ENCODE measurements at regions not wholly inside any gene's neighbourhood (a gene's known extent, or its start where the extent isn't known, plus 50 kb on each side); places are given as distances from the start of the nearest gene placed in this dataset.

DNA sequence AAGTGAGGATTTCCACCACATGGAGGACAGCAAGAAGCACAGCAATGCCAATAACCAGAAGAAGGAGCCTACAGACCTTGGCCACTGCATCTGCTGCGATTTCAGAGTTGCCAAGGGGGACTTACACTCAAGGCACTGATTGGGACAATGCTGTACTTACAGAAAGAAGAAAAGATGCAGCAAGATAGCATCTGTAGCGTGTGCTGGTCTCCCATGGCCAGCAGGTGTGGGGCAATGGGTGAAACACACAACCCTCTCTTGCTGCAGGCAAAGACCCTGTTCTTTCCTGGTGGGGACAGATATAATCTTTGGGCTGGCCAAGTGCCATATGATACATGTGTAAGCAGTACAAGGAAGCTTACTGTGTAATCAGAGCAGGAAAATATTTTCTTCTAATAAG, 85.4 kb upstream of the GPR45 start (continued):
- TF ChIP-seq, protein P1, sequence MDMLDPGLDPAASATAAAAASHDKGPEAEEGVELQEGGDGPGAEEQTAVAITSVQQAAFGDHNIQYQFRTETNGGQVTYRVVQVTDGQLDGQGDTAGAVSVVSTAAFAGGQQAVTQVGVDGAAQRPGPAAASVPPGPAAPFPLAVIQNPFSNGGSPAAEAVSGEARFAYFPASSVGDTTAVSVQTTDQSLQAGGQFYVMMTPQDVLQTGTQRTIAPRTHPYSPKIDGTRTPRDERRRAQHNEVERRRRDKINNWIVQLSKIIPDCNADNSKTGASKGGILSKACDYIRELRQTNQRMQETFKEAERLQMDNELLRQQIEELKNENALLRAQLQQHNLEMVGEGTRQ (IDR thresholded peaks at IDR 0.05; ENCODE audit: low read length): no peak
- TF ChIP-seq RXRA (IDR thresholded peaks at IDR 0.05; ENCODE audit: insufficient read depth, low read depth, low read length): no peak
- no peak for TF ChIP-seq HDAC6 (IDR thresholded peaks at IDR 0.05; ENCODE audit: low read depth, low read length)
- TF ChIP-seq YY1 (IDR thresholded peaks at IDR 0.05; ENCODE audit: low read depth, low read length): no peak
- TF ChIP-seq POU5F1 (IDR thresholded peaks at IDR 0.05; ENCODE audit: low read depth, low read length): no peak
- TF ChIP-seq ZNF274 (IDR thresholded peaks at IDR 0.05; ENCODE audit: borderline replicate concordance, extremely low read depth, low read length): no peak
- no peak for TF ChIP-seq POLR2A (IDR thresholded peaks at IDR 0.05; ENCODE audit: control extremely low read depth in 1 of 2, low read depth in 2 of 2, low read length in 2 of 2)
- no peak for TF ChIP-seq BRCA1 (IDR thresholded peaks at IDR 0.05; ENCODE audit: low read depth, low read length)
- TF ChIP-seq NANOG (IDR thresholded peaks at IDR 0.05; ENCODE audit: insufficient read depth, low read depth, low read length, poor library complexity, severe bottlenecking): no peak
- no peak for TF ChIP-seq SIX5 (IDR thresholded peaks at IDR 0.05; ENCODE audit: low read depth, low read length)
- no peak for TF ChIP-seq SAP30 (IDR thresholded peaks at IDR 0.05; ENCODE audit: insufficient read depth, insufficient replicate concordance, low read length)
- TF ChIP-seq CHD2 (IDR thresholded peaks at IDR 0.05; ENCODE audit: low read length): no peak
- no peak for TF ChIP-seq RBBP5 (IDR thresholded peaks at IDR 0.05; ENCODE audit: borderline replicate concordance, low read depth, low read length)
- no peak for TF ChIP-seq CEBPB (IDR thresholded peaks at IDR 0.05; ENCODE audit: low read depth, low read length)
- TF ChIP-seq HDAC2 (IDR thresholded peaks at IDR 0.05; ENCODE audit: borderline replicate concordance in 1 of 2, low read depth in 2 of 2, low read length in 2 of 2): no peak
